ENCODE measurements at regions not wholly inside any gene's neighbourhood (a gene's known extent, or its start where the extent isn't known, plus 50 kb on each side); places are given as distances from the start of the nearest gene placed in this dataset.

DNA sequence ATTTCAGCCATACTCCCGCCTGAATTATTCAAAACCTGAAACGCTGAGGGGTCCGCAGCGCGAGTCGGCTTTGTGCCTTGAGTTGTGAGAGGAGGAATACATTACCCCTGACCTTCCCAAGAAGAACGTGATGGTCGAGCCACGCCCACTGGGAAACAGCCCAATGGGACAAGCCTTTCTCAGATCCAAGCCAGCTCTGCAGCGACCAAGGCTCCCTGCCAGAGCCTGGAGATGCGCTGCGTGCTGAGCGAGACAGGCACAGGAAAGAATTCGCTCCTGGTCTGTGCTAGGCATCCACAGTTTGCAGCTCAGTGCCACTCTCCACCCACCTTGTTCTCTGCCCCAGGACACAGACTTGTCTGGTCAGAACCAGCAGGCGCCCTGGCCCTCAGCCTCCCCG is 74.1 kb upstream of the GLI2 start:
- Histone ChIP-seq H3K4me3 (ENCODE audit: low read length) (no peak overlapping the region), H3K27me3 (replicated peaks; ENCODE audit: insufficient read depth, low read length) (no peaks in the 10 kb centered on the region; the same call in 1 of the 2 replicates), H3K4me1 (ENCODE audit: low read length) (no peaks in the 10 kb centered on the region), H3K79me2 (ENCODE audit: low read length) (no peaks in the 10 kb centered on the region), H3K27ac (ENCODE audit: low read length) (no peak overlapping the region), H2AFZ (ENCODE audit: low read length) (no peak overlapping the region), H3K36me3 (replicated peaks; ENCODE audit: insufficient read depth, low read length) (no peaks in the 10 kb centered on the region), H3K4me2 (ENCODE audit: low read depth, low read length) (no peak overlapping the region), H3K9ac (ENCODE audit: low read length) (no peak overlapping the region), H4K20me1 (ENCODE audit: insufficient read depth, low read length) (no peaks in the 10 kb centered on the region), H3K9me2 (replicated peaks; ENCODE audit: insufficient read depth, low read length) (no peaks in the 10 kb centered on the region), H3K9me3 (replicated peaks; ENCODE audit: insufficient read depth, low read length) (no peaks in the 10 kb centered on the region), H3F3A (ENCODE audit: insufficient read depth, low read length) (no peaks in the 10 kb centered on the region)
- DNase-seq, result no peak
- TF ChIP-seq, protein P1, sequence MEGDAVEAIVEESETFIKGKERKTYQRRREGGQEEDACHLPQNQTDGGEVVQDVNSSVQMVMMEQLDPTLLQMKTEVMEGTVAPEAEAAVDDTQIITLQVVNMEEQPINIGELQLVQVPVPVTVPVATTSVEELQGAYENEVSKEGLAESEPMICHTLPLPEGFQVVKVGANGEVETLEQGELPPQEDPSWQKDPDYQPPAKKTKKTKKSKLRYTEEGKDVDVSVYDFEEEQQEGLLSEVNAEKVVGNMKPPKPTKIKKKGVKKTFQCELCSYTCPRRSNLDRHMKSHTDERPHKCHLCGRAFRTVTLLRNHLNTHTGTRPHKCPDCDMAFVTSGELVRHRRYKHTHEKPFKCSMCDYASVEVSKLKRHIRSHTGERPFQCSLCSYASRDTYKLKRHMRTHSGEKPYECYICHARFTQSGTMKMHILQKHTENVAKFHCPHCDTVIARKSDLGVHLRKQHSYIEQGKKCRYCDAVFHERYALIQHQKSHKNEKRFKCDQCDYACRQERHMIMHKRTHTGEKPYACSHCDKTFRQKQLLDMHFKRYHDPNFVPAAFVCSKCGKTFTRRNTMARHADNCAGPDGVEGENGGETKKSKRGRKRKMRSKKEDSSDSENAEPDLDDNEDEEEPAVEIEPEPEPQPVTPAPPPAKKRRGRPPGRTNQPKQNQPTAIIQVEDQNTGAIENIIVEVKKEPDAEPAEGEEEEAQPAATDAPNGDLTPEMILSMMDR (IDR thresholded peaks at IDR 0.05; ENCODE audit: low read length), result no peak
- TF ChIP-seq EZH2 (optimal IDR thresholded peaks at IDR 0.05; ENCODE audit: low read depth, low read length) (no peak), EZH2phosphoT487 (IDR thresholded peaks at IDR 0.05; ENCODE audit: low read length) (no peak)

DNA sequence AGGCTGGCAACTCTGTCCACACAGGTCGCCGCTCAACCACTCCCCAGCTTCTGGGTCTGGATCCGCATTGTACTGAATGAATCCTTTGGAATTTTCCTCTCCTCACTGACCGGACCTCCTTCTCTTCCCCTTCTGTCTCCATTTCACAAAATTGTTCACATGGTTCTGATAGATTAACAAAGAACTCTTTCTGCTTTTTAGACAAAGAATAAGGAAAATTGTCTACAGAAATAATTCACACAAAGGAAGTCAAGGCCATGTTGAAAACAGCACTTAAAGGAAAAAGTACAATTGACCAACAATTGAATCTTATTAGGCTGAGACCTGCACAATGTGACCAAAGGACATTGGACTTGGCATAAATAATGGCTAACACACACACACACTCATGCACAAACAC is 73.6 kb upstream of the GLI2 start:
- Histone ChIP-seq H3K36me3 (replicated peaks; ENCODE audit: insufficient read depth, low read length) (no peaks in the 10 kb centered on the region), H3K4me3 (ENCODE audit: low read length) (no peak overlapping the region), H4K20me1 (ENCODE audit: insufficient read depth, low read length) (no peaks in the 10 kb centered on the region), H3K9ac (ENCODE audit: low read length) (no peak overlapping the region), H3K27ac (ENCODE audit: low read length) (no peak overlapping the region), H2AFZ (ENCODE audit: low read length) (no peak overlapping the region), H3K4me2 (ENCODE audit: low read depth, low read length) (no peak overlapping the region), H3K9me2 (replicated peaks; ENCODE audit: insufficient read depth, low read length) (no peaks in the 10 kb centered on the region), H3K4me1 (ENCODE audit: low read length) (no peaks in the 10 kb centered on the region), H3K79me2 (ENCODE audit: low read length) (no peaks in the 10 kb centered on the region), H3K27me3 (replicated peaks; ENCODE audit: insufficient read depth, low read length) (no peaks in the 10 kb centered on the region; the same call in 1 of the 2 replicates), H3K9me3 (replicated peaks; ENCODE audit: insufficient read depth, low read length) (no peaks in the 10 kb centered on the region), H3F3A (ENCODE audit: insufficient read depth, low read length) (no peaks in the 10 kb centered on the region)
- TF ChIP-seq, protein P1 (IDR thresholded peaks at IDR 0.05; ENCODE audit: low read length), result no peak
- no peak for TF ChIP-seq EZH2phosphoT487 (IDR thresholded peaks at IDR 0.05; ENCODE audit: low read length)
- no peak for TF ChIP-seq EZH2 (optimal IDR thresholded peaks at IDR 0.05; ENCODE audit: low read depth, low read length)
- DNase-seq, result no peak

DNA sequence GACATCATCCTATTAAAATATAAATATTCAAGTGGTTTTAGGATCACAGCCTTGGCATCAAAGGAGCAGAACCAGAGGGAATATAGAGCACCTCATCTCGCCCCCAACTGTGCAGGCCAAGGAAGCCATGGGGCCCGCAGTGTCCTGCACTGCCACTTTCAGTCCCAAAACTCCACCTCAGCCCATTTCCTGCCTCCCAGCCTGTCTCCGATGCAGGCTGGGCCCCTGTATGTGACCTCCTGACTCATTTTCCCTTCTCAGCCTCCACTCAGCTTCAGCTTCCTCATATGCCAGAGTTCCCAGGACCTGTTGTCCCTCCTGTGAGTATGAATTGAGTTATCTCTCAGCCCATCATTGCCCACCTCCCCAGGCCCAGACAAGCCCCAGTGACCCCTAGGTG is 72.9 kb upstream of the GLI2 start:
- TF ChIP-seq EZH2phosphoT487 (IDR thresholded peaks at IDR 0.05; ENCODE audit: low read length), result no peak
- TF ChIP-seq, protein P1 (IDR thresholded peaks at IDR 0.05; ENCODE audit: low read length), result no peak
- TF ChIP-seq EZH2 (optimal IDR thresholded peaks at IDR 0.05; ENCODE audit: low read depth, low read length), result no peak
- no peaks in the 10 kb centered on the region; the same call in 1 of the 2 replicates for H3K27me3 ChIP-seq (replicated peaks; ENCODE audit: insufficient read depth, low read length)

More for the DNA sequence above, 72.9 kb upstream of the GLI2 start:
- Histone ChIP-seq H3K36me3 (replicated peaks; ENCODE audit: insufficient read depth, low read length) (no peaks in the 10 kb centered on the region), H2AFZ (ENCODE audit: low read length) (no peak overlapping the region), H3K9ac (ENCODE audit: low read length) (no peak overlapping the region), H3K27ac (ENCODE audit: low read length) (no peak overlapping the region), H3K4me3 (ENCODE audit: low read length) (no peak overlapping the region), H3K9me3 (replicated peaks; ENCODE audit: insufficient read depth, low read length) (no peaks in the 10 kb centered on the region), H4K20me1 (ENCODE audit: insufficient read depth, low read length) (no peaks in the 10 kb centered on the region), H3K9me2 (replicated peaks; ENCODE audit: insufficient read depth, low read length) (no peaks in the 10 kb centered on the region), H3K4me1 (ENCODE audit: low read length) (no peaks in the 10 kb centered on the region), H3K4me2 (ENCODE audit: low read depth, low read length) (no peak overlapping the region), H3K79me2 (ENCODE audit: low read length) (no peaks in the 10 kb centered on the region), H3F3A (ENCODE audit: insufficient read depth, low read length) (no peaks in the 10 kb centered on the region)
- no peak for DNase-seq

Data from MM.1S (cell line).